T-cell (primary cell): ENCODE measurements at regions not wholly inside any gene's neighbourhood (a gene's known extent, or its start where the extent isn't known, plus 50 kb on each side); places are given as distances from the start of the nearest gene placed in this dataset.

Source experiments
- ATAC-seq, 4 experiments: fragments of 200-7000 bp in 3 of 4; fragments of 150-1000 bp in 1 of 4; cut with Tn5 transposase; replicated peaks in 1 of 4; 1 replicate in 3 of 4; 2 replicates in 1 of 4; pipeline ENCODE4 v1.10.0; 2021; ENCODE audit warnings: moderate library complexity in 3 of 4, mild to moderate bottlenecking in 2 of 4, moderate number of reproducible peaks in 1 of 4
- CTCF ChIA-PET, 2 donors: fragments of 300-600 bp; sonication (Branson Sonifier 250); formaldehyde crosslinking; loops; one replicate each; lab custom pipeline; 2022; ENCODE audit warnings: antibody characterized with exemption in 2 of 2; lab: Charles Lee
- POLR2A ChIA-PET, 2 donors: fragments of 300-600 bp; sonication (Branson Sonifier 250); formaldehyde crosslinking; loops; one replicate each; lab custom pipeline; 2022; ENCODE audit warnings: antibody characterized with exemption in 2 of 2; lab: Charles Lee
- DNase-seq, 35 experiments: peaks; one replicate each; pipeline versions ENCODE4 v3.0.0 to v3.0.0-alpha.2; 2013 to 2023
- H3K27ac ChIP-seq: one replicate; pipeline ENCODE4 v1.5.1; 2013; ENCODE audit warnings: low read length
- H3K27me3 ChIP-seq, 2 experiments: replicated peaks in 1 of 2; 1 replicate in 1 of 2; 2 replicates in 1 of 2; pipeline versions ENCODE4 v1.6.1 to v1.7.0; 2013; ENCODE audit warnings: low read length in 1 of 2, mixed read lengths in 1 of 2; ENCODE audit not compliant: control insufficient read depth in 2 of 2, insufficient read depth in 2 of 2; ENCODE audit errors: extremely low read depth in 1 of 2
- H3K36me3 ChIP-seq, 2 donors: 1 replicate in 1 of 2; 2 replicates in 1 of 2; pipeline versions ENCODE4 v1.6.1 to v1.7.0; 2013; ENCODE audit warnings: low read length in 1 of 2; ENCODE audit not compliant: control insufficient read depth in 2 of 2, insufficient read depth in 1 of 2; ENCODE audit errors: extremely low read depth in 1 of 2
- H3K4me1 ChIP-seq, 2 experiments: 1 replicate in 1 of 2; 2 replicates in 1 of 2; pipeline versions ENCODE4 v1.6.1 to v1.7.0; 2013; ENCODE audit warnings: low read length in 2 of 2, mixed read lengths in 1 of 2; ENCODE audit not compliant: insufficient read depth in 2 of 2, control insufficient read depth in 1 of 2; ENCODE audit errors: extremely low read depth in 1 of 2
- H3K4me3 ChIP-seq, 2 donors: 1 replicate in 1 of 2; 2 replicates in 1 of 2; pipeline versions ENCODE4 v1.5.1 to v1.7.0; 2013; ENCODE audit warnings: mild to moderate bottlenecking in 2 of 2, low read length in 1 of 2, moderate library complexity in 1 of 2; ENCODE audit not compliant: control insufficient read depth in 1 of 2; ENCODE audit errors: extremely low read depth in 1 of 2
- H3K9me3 ChIP-seq: 2 replicates; pipeline ENCODE4 v1.7.0; 2013
- H3K27ac Mint-ChIP-seq, 2 donors: one replicate each; pipeline ENCODE4 v1.8.0; 2020 to 2021; ENCODE audit warnings: mild to moderate bottlenecking in 2 of 2, mixed read lengths in 2 of 2
- H3K27me3 Mint-ChIP-seq, 2 donors: one replicate each; pipeline ENCODE4 v1.8.0; 2021 to 2022; ENCODE audit warnings: mixed read lengths in 2 of 2
- H3K36me3 Mint-ChIP-seq: one replicate; pipeline ENCODE4 v1.8.0; 2021; ENCODE audit warnings: mixed read lengths
- H3K4me1 Mint-ChIP-seq, 3 donors: one replicate each; pipeline ENCODE4 v1.8.0; 2020 to 2022; ENCODE audit warnings: mixed read lengths in 3 of 3, mild to moderate bottlenecking in 1 of 3
- H3K4me3 Mint-ChIP-seq, 3 donors: one replicate each; pipeline ENCODE4 v1.8.0; 2020 to 2022; ENCODE audit warnings: mild to moderate bottlenecking in 3 of 3, mixed read lengths in 3 of 3, moderate library complexity in 3 of 3
- H3K9me3 Mint-ChIP-seq, 3 donors: one replicate each; pipeline ENCODE4 v1.8.0; 2020 to 2022; ENCODE audit warnings: mixed read lengths in 3 of 3
- WGBS: methylation state at CpG from one replicate; pipeline ENCODE4 v1.1.5; 2013; ENCODE audit warnings: missing lambda C conversion rate; ENCODE audit not compliant: insufficient coverage; 5-methylcytosine and 5-hydroxymethylcytosine counted together

DNA sequence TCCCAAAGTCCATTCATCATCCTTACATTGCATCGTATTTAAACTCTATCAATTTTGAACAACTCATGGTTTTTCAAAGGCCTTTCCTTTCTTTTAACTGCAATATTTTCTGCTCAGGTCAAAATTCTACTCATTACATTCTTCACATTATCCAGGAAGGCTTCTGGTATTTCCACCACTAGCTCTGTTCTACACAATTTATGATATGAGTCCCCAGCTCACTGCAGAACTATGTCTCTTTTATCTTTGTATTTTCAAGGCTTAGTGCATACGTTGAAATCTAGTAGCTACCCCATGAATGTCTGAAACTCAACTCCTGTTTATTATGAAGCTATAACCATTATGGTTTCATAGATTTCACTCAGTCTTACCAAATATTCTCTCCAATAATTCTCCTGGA, 282.9 kb downstream of the DUSP6 start:
- Mint-ChIP-seq H3K27me3 (peaks cover 3 to 4% of the 10 kb centered on the region in 2 donors), H3K4me3 (no peak overlapping the region), H3K36me3 (no peaks in the 10 kb centered on the region), H3K9me3 (no peaks in the 10 kb centered on the region), H3K27ac (no peak overlapping the region), H3K4me1 (no peaks in the 10 kb centered on the region)
- H3K27ac ChIP-seq, result no peak overlapping the region
- H3K9me3 ChIP-seq, result no peaks in the 10 kb centered on the region
- ChIA-PET POLR2A (no interaction called here), CTCF (no interaction called here)
- DNase-seq, result no peak
- no peaks in the 10 kb centered on the region for H3K4me1 ChIP-seq
- no peak overlapping the region for H3K4me3 ChIP-seq
- WGBS, result 100% methylated on average over 1 of the region's 2 CpGs
- ATAC-seq, result no peak
- no peaks in the 10 kb centered on the region for H3K36me3 ChIP-seq
- H3K27me3 ChIP-seq, result no peaks in the 10 kb centered on the region

DNA sequence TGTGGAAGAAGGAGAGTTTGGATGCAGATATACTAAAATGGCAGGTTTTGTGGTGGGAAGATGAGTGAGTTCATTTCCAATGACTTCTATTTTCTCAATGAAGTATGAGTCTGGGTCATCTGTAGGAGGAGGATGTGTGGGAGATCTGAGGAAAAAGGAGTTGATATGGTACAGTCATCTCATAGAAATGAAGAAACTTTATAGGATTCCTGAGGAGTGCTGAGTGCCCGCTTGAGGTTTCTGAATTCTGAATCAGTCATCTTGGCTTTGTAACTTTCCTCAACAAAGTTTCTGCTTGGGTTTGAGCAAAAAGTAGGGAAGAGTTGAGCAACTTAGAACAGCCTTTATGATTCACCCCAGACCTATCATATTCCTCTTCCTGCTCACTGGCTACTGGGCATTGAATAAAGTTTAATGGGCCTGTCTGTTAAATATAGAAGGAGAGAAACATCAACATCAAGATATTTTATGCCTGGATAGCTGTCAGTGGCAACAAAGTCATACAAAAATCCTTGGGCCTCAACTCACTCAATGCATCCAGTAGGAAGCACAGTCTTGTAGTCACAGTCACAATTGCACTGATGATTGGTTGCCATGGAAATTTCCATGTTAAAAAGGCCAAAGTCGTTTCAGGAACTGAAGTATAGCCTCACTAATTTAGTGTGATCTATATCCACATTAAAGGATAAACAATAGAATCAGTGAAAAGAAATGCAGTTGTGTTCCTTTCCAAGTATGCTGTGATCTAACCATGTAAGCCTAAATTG, 284.7 kb downstream of the DUSP6 start:
- ATAC-seq, result no peak
- no peak overlapping the region for H3K27ac Mint-ChIP-seq
- POLR2A ChIA-PET, result no interaction called here

DNA sequence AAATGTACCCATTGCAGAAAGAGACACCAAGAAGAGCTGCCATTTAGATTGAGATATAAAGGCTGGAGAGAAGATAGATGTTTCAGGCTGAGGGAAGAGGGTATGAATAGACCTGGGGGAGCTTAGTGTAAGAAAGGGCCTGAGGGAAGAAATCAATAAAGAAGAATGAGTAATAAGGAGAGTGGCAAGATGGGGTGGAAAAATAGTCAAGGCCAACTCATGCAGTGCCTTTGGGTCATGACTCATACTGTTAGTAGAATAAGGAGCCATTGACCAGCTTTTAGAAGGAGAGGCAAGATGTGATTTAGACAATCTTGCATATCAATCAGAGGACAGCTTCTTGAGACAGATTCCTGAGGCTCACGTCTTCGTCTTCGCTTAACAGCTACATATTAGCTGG, 287.5 kb downstream of the DUSP6 start:
- no peaks in the 10 kb centered on the region for H3K4me1 ChIP-seq
- ChIA-PET CTCF (interaction anchor here (0.5 to 1.2 kb wide), 2 partner anchors 14 to 457 kb away, joined by 3 read pairs; no protein-coding TSS in a partner anchor), POLR2A (interaction anchor here in 1 of 2 donors (0.6 kb wide), 1 partner anchor 1462 kb away, joined by 3 read pairs; no protein-coding TSS in a partner anchor)
- no peaks in the 10 kb centered on the region for H3K9me3 Mint-ChIP-seq
- no peak overlapping the region for H3K27ac Mint-ChIP-seq
- WGBS, result no CpG with 5 or more reads among the region's 3 CpGs
- H3K4me1 Mint-ChIP-seq, result no peaks in the 10 kb centered on the region
- H3K27ac ChIP-seq, result no peak overlapping the region
- H3K4me3 Mint-ChIP-seq, result no peak overlapping the region
- no peaks in the 10 kb centered on the region for H3K36me3 Mint-ChIP-seq
- peaks cover 4 to 6% of the 10 kb centered on the region in 2 donors for H3K27me3 Mint-ChIP-seq
- no peak for ATAC-seq
- DNase-seq, result no peak
- H3K27me3 ChIP-seq, result no peaks in the 10 kb centered on the region
- no peaks in the 10 kb centered on the region for H3K36me3 ChIP-seq
- no peak overlapping the region for H3K4me3 ChIP-seq
- no peaks in the 10 kb centered on the region for H3K9me3 ChIP-seq

More for the DNA sequence above, 284.7 kb downstream of the DUSP6 start:
- Histone ChIP-seq H3K4me1 (no peaks in the 10 kb centered on the region), H3K27me3 (no peaks in the 10 kb centered on the region), H3K36me3 (no peaks in the 10 kb centered on the region), H3K4me3 (no peak overlapping the region), H3K27ac (no peak overlapping the region), H3K9me3 (no peaks in the 10 kb centered on the region)
- Mint-ChIP-seq H3K36me3 (no peaks in the 10 kb centered on the region), H3K27me3 (peaks cover 4 to 6% of the 10 kb centered on the region in 2 donors), H3K9me3 (no peaks in the 10 kb centered on the region), H3K4me3 (no peak overlapping the region), H3K4me1 (no peaks in the 10 kb centered on the region)
- WGBS, result no CpG with 5 or more reads among the region's 2 CpGs
- DNase-seq, result no peak
- CTCF ChIA-PET, result no interaction called here

DNA sequence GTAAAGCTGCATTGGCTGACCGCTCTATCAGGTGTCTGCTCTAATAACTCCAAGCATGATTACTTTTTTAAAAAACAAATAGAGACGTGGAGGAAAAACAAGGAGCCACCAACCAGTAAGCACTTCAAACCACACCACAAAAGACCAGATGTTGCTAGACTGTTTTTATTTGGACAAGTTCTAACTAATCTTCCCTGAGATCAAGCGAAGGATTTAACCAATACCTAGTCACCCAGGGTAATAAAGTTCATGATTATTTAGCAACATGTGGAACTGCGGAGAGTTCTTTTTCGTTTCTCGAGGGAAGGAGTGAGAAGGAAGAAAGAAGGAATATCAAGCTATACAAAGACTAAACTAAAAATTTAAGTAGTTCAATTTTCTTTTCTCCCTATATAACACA, 288.1 kb downstream of the DUSP6 start:
- Histone ChIP-seq H3K4me1 (no peaks in the 10 kb centered on the region), H3K9me3 (no peaks in the 10 kb centered on the region), H3K27ac (no peak overlapping the region), H3K4me3 (no peak overlapping the region), H3K36me3 (no peaks in the 10 kb centered on the region), H3K27me3 (no peaks in the 10 kb centered on the region)
- Mint-ChIP-seq H3K27ac (no peak overlapping the region), H3K27me3 (peaks cover 4 to 6% of the 10 kb centered on the region in 2 donors), H3K9me3 (no peaks in the 10 kb centered on the region), H3K4me3 (no peak overlapping the region), H3K36me3 (no peaks in the 10 kb centered on the region), H3K4me1 (no peaks in the 10 kb centered on the region)
- DNase-seq (no peak), ATAC-seq (no peak)
- CTCF ChIA-PET, result interaction anchor here (0.5 to 1.2 kb wide), 2 partner anchors 13 to 458 kb away, joined by 3 read pairs; no protein-coding TSS in a partner anchor
- POLR2A ChIA-PET, result interaction anchor here (0.5 to 0.6 kb wide), 3 partner anchors 395 to 1463 kb away, joined by 3 to 9 read pairs (median 3); no protein-coding TSS in a partner anchor
- 100% methylated on average over 1 of the region's 6 CpGs for WGBS

DNA sequence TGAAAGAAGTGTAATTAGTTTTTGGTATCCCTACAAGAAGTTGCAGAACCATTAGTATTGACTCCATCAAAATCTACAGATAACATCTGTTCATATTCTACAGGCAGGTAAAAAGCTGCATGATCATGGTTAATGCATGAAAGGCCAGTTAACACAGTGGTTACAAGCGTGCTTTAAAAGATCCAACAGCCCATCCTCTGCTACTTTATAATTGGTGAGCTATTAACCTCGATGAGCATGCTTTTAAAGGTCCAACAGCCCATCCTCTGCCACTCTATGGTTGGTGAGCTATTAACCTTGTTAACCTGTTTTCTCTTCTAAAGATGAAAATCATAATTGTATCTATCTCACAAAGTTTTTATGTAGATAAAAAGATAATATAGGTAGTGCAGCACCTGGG, 289.3 kb downstream of the DUSP6 start:
- Mint-ChIP-seq H3K36me3 (no peaks in the 10 kb centered on the region), H3K27ac (no peak overlapping the region), H3K4me1 (no peaks in the 10 kb centered on the region), H3K27me3 (peaks cover 4 to 6% of the 10 kb centered on the region in 2 donors), H3K4me3 (no peak overlapping the region), H3K9me3 (no peaks in the 10 kb centered on the region)
- ATAC-seq, result no peak
- no peaks in the 10 kb centered on the region for H3K4me1 ChIP-seq
- no peak overlapping the region for H3K27ac ChIP-seq
- H3K36me3 ChIP-seq, result no peaks in the 10 kb centered on the region
- ChIA-PET POLR2A (no interaction called here), CTCF (interaction anchor here in 1 of 2 donors (0.9 kb wide), 1 partner anchor 12 kb away, joined by 3 read pairs; no protein-coding TSS in a partner anchor)
- H3K4me3 ChIP-seq, result no peak overlapping the region
- H3K27me3 ChIP-seq, result no peaks in the 10 kb centered on the region
- no peak for DNase-seq
- no peaks in the 10 kb centered on the region for H3K9me3 ChIP-seq
- no CpG with 5 or more reads among the region's 2 CpGs for WGBS

DNA sequence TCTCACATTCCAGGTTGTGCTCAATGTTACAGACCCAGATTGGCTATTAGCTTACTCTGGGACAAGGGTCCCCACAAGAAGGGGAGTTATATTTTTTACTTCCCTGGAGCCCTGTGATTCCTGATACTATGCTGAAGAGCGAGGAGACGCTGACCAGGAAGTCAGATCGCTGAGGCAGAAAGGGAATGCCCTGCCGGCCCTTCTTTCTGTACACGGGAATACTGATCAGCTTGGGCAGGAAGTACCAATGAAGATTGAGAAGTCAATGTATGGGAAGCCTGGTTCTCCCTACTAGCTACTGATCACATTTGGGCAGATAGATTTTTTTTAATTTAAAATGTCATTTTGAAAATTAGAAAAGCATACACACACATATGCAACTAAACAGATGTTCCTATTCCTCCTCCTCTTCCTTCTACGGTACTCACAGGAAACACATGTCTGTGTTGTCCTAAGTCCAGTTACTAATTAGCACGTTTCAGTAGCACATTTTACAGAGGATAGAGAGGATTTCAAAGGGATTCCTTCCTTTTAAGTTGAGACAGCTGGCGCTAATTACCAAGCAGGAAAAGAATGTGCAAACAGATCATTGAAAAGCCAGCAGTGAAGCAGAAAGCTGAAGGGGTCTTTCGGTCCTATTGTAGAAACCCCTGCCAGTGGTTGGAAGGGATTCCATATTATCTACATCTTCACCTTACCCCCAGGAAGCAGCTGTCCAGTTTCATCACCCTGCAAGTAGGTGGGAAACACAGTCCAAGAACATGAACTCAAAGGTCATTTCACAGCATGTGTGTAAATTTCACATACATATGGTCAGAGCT, 292.4 kb downstream of the DUSP6 start:
- H3K4me3 Mint-ChIP-seq, result no peak overlapping the region
- no peaks in the 10 kb centered on the region for H3K9me3 ChIP-seq
- H3K36me3 ChIP-seq, result no peaks in the 10 kb centered on the region
- H3K27me3 ChIP-seq, result no peaks in the 10 kb centered on the region
- no peak for ATAC-seq
- 79% methylated on average over 5 of the region's 9 CpGs for WGBS
- no peaks in the 10 kb centered on the region for H3K4me1 ChIP-seq
- no peak overlapping the region for H3K4me3 ChIP-seq
- DNase-seq, result no peak
- H3K27ac Mint-ChIP-seq, result no peak overlapping the region
- ChIA-PET POLR2A (interaction anchor here in 1 of 2 donors (0.5 kb wide), 1 partner anchor 711 kb away, joined by 3 read pairs; no protein-coding TSS in a partner anchor), CTCF (no interaction called here)
- peaks cover 4 to 9% of the 10 kb centered on the region in 2 donors for H3K27me3 Mint-ChIP-seq
- no peak overlapping the region for H3K27ac ChIP-seq
- H3K36me3 Mint-ChIP-seq, result no peaks in the 10 kb centered on the region
- H3K9me3 Mint-ChIP-seq, result no peaks in the 10 kb centered on the region
- H3K4me1 Mint-ChIP-seq, result no peaks in the 10 kb centered on the region
